HUES64 (cell line): ENCODE measurements at regions not wholly inside any gene's neighbourhood (a gene's known extent, or its start where the extent isn't known, plus 50 kb on each side); places are given as distances from the start of the nearest gene placed in this dataset.
A peak's percentile ranks its signal among the peaks of the same experiment; 100 is the strongest.
"Not testable (repeated sequence)": the region's sequence is repeated elsewhere in the genome, so short reads cannot be mapped to it uniquely, and the experiment has no call there.

ENCODE experiments used
- H3K27ac ChIP-seq: 2 replicates; pipeline ENCODE4 v1.7.0; 2013; ENCODE audit warnings: low read depth, low read length, inconsistent platforms
- H3K27me3 ChIP-seq: 2 replicates; pipeline ENCODE4 v1.6.1; 2013; ENCODE audit warnings: mild to moderate bottlenecking, low read length; ENCODE audit not compliant: insufficient read depth
- H3K36me3 ChIP-seq: 2 replicates; pipeline ENCODE4 v1.6.1; 2013; ENCODE audit warnings: mild to moderate bottlenecking, low read length; ENCODE audit not compliant: insufficient read depth
- H3K4me1 ChIP-seq: 2 replicates; pipeline ENCODE4 v1.6.1; 2013; ENCODE audit warnings: mild to moderate bottlenecking, low read length, moderate library complexity; ENCODE audit not compliant: insufficient read depth
- H3K4me3 ChIP-seq: 2 replicates; pipeline ENCODE4 v1.5.1; 2013; ENCODE audit warnings: mild to moderate bottlenecking, low read length, moderate library complexity
- H3K9ac ChIP-seq: 2 replicates; pipeline ENCODE4 v1.6.1; 2013; ENCODE audit warnings: mild to moderate bottlenecking, low read depth, low read length
- H3K9me3 ChIP-seq: 2 replicates; pipeline ENCODE4 v1.6.1; 2013; ENCODE audit warnings: low read depth, low read length; ENCODE audit not compliant: insufficient read depth
- WGBS: fragments of 150-250, 120-280 bp; methylation state at CpG from one replicate; pipeline ENCODE4 v1.1.7; 2013; ENCODE audit warnings: missing lambda C conversion rate; 5-methylcytosine and 5-hydroxymethylcytosine counted together

DNA sequence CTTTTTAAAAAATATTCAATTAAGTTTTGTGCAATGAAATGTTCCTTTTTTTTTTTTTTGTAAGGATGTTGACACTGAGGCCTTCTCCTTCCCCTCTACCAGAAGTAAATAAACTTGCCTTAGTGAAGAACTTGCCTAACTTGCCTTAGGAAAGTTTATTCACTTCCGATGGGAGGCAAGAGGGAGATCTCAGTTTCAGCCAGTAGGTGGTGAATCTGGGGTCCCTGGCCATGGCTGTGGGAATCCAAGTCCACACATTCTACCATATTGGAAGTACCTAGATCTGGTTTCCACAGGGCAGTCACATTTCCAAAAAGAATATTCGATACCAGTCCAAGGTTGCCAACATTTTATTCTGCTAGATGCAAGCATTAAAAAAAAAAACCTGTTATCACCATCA, 270.9 kb downstream of the CCSER2 start:
- Histone ChIP-seq H3K9ac (no peak overlapping the region), H3K4me1 (0 out of 2 replicates have a peak, but pooled peaks cover 1% of the 10 kb centered on the region), H3K27ac (no peak overlapping the region), H3K36me3 (no peaks in the 10 kb centered on the region), H3K4me3 (no peak overlapping the region), H3K27me3 (peaks cover 24% of the 10 kb centered on the region), H3K9me3 (no peaks in the 10 kb centered on the region; the same call in 1 of the 2 replicates)
- 90% methylated on average over 2 of the region's 2 CpGs for WGBS

DNA sequence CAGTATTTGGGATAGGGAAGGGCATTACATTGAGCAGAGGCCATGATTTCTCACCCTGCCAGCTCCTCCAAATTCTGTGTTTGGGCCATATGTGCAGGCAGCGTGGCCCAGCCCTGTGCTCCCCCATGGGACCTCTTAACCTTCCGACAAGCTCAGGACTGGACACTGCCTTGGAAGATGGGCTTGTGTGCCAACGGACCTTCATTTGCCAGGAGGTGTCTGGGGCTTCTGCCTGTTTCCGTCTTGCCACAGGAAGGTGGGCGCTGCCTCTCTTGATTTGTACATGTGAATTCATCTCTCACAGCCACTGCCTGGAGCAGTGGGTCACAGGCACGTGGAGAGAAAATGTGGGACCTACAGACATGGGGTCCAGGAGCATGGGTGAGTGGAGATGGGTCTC, 272.6 kb downstream of the CCSER2 start:
- Histone ChIP-seq H3K36me3 (no peaks in the 10 kb centered on the region), H3K4me1 (0 out of 2 replicates have a peak, but pooled peaks cover 5% of the 10 kb centered on the region), H3K27me3 (peaks cover 29% of the 10 kb centered on the region), H3K9ac (no peak overlapping the region), H3K4me3 (no peak overlapping the region), H3K27ac (no peak overlapping the region), H3K9me3 (no peaks in the 10 kb centered on the region; the same call in 1 of the 2 replicates)
- 88% methylated on average over 6 of the region's 6 CpGs for WGBS

GRCh38 chr10:84602543-84602942, 274.2 kb downstream of the CCSER2 start:
- Histone ChIP-seq H3K27me3 (peaks cover 29% of the 10 kb centered on the region), H3K4me3 (peak overlapping the region; percentile 48)
- 46% methylated on average over 14 of the region's 14 CpGs for WGBS
- H3K9me3 ChIP-seq, H3K36me3 ChIP-seq, H3K4me1 ChIP-seq, H3K27ac ChIP-seq, H3K9ac ChIP-seq: not testable (repeated sequence)

DNA sequence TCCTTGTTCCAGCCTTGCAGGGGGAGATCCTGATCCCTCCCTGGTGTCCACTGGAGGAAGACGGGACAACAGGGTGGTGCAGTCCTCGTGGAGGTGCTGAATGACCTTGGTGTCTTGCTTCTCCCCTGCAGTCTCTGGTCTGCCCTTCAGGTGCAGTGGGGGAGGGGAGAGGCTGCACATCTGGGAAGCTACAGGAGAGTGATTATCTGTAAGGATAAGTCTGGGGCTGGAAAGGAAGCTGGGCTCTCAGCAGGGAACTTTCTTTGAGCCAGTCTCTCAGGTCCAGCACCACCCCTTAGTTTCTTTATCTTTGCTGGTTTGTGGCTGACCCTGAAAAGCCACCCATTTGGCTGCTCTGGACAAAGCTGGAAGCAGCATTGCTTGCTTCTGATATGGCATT, 275.6 kb downstream of the CCSER2 start:
- 46% methylated on average over 2 of the region's 2 CpGs for WGBS

GRCh38 chr10:84605802-84606201, 277.4 kb downstream of the CCSER2 start:
- Histone ChIP-seq H3K27me3 (peaks cover 29% of the 10 kb centered on the region), H3K4me3 (no peak overlapping the region), H3K9me3 (no peaks in the 10 kb centered on the region), H3K4me1 (peaks cover 9% of the 10 kb centered on the region), H3K9ac (no peak overlapping the region), H3K27ac (no peak overlapping the region), H3K36me3 (no peaks in the 10 kb centered on the region)
- 83% methylated on average over 6 of the region's 6 CpGs for WGBS

More for the DNA sequence above, 275.6 kb downstream of the CCSER2 start:
- peaks cover 29% of the 10 kb centered on the region for H3K27me3 ChIP-seq
- H3K9ac ChIP-seq = no peak overlapping the region
- H3K27ac ChIP-seq = no peak overlapping the region
- H3K4me1 ChIP-seq = peaks cover 8% of the 10 kb centered on the region; the same call in 1 of the 2 replicates
- no peaks in the 10 kb centered on the region for H3K36me3 ChIP-seq
- no peak overlapping the region for H3K4me3 ChIP-seq
- no peaks in the 10 kb centered on the region for H3K9me3 ChIP-seq

GRCh38 chr10:84606428-84606827, 278.0 kb downstream of the CCSER2 start:
- Histone ChIP-seq H3K36me3 (no peaks in the 10 kb centered on the region), H3K4me3 (no peak overlapping the region), H3K9me3 (no peaks in the 10 kb centered on the region), H3K27ac (no peak overlapping the region), H3K27me3 (peaks cover 29% of the 10 kb centered on the region), H3K9ac (no peak overlapping the region), H3K4me1 (peaks cover 13% of the 10 kb centered on the region)
- WGBS = 74% methylated on average over 3 of the region's 3 CpGs

DNA sequence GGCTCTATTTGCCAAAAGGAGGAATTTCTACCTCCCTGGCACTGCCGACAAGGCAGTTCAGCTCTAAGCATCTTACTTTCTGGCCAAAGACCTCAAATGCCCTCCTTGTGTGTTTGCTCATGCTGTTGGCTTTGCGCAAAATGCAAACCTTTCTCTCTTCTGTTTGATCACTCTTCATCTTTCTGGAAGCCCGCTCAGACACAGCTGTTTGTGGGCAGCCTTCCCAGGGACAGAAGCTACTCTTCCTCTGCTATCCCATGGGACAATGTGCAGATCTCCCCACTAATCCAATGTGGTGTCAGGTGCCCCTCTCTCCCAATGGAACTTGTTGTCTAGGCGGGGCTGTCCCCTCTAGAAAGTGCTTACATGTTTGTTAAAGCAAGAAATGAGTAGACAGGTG, 278.7 kb downstream of the CCSER2 start:
- Histone ChIP-seq H3K9ac (no peak overlapping the region), H3K4me3 (no peak overlapping the region), H3K4me1 (peaks cover 13% of the 10 kb centered on the region), H3K27ac (no peak overlapping the region), H3K36me3 (no peaks in the 10 kb centered on the region), H3K9me3 (no peaks in the 10 kb centered on the region), H3K27me3 (peaks cover 25% of the 10 kb centered on the region)
- 93% methylated on average over 4 of the region's 4 CpGs for WGBS

GRCh38 chr10:84607523-84607922, 279.1 kb downstream of the CCSER2 start:
- H3K9me3 ChIP-seq = no peaks in the 10 kb centered on the region
- H3K4me1 ChIP-seq = peaks cover 13% of the 10 kb centered on the region
- peaks cover 20% of the 10 kb centered on the region for H3K27me3 ChIP-seq
- H3K27ac ChIP-seq = no peak overlapping the region
- no peak overlapping the region for H3K4me3 ChIP-seq
- WGBS = 39% methylated on average over 9 of the region's 9 CpGs
- no peaks in the 10 kb centered on the region for H3K36me3 ChIP-seq
- no peak overlapping the region for H3K9ac ChIP-seq

DNA sequence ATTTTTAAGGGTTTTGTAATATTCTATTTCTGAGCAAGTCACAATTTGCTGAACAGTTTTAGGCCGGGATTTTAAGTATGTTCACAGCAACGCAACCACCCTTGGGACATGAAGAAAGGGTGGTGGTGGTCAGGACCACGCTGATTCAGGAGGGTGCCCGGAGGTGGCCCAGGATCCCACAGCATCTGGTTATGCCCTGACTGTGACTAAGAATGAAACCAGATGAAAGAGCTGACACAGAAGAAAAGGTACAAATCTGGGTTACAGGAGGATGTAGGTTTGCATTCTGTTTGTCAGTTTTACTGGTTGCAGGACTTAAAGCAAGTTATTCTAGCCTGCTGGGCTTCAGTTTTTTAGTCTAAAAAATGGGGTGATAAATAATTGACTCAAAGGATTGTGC, 279.7 kb downstream of the CCSER2 start:
- Histone ChIP-seq H3K9me3 (no peaks in the 10 kb centered on the region), H3K4me1 (peaks cover 13% of the 10 kb centered on the region), H3K27ac (no peak overlapping the region), H3K27me3 (peaks cover 14% of the 10 kb centered on the region), H3K4me3 (no peak overlapping the region), H3K9ac (no peak overlapping the region), H3K36me3 (no peaks in the 10 kb centered on the region)
- 96% methylated on average over 4 of the region's 4 CpGs for WGBS

DNA sequence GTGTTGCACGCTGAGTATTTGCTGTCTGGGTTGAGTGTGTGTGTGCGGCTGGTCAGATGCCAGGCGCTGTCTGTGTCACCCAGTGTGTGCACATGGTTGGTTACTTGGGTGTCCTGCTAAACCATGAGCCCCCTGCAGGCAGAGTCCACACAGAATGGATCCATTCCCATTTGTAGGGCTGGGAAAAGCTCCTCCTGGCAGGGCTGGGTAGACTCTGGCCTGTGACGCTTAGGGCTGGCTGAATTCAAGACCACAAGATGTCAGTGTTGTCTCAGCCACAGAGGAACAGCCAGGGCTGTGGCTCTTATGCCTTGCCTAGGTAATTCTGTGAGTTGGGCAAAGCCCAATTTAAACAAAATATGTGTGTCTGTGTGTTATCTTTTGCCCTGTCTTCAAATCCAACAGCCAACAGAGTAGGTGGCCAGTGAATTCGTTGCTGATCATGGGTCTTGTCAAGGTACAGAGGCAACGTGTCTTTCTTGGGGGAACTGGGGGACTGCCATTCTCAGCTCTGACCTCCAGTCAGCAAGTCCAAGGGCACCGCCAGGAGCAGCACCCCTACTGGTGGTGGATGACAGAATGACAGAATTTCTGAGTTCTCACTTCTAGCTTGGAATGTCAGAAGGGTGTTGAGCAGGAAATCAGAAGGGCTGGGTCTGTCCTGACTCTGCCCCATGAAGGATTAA, 285.1 kb downstream of the CCSER2 start:
- H3K9ac ChIP-seq = no peak overlapping the region
- peaks cover 4% of the 10 kb centered on the region for H3K4me1 ChIP-seq
- 34% methylated on average over 7 of the region's 7 CpGs for WGBS
- H3K9me3 ChIP-seq = no peaks in the 10 kb centered on the region
- no peak overlapping the region for H3K27ac ChIP-seq
- H3K36me3 ChIP-seq = no peaks in the 10 kb centered on the region
- H3K27me3 ChIP-seq = no peaks in the 10 kb centered on the region
- no peak overlapping the region for H3K4me3 ChIP-seq

DNA sequence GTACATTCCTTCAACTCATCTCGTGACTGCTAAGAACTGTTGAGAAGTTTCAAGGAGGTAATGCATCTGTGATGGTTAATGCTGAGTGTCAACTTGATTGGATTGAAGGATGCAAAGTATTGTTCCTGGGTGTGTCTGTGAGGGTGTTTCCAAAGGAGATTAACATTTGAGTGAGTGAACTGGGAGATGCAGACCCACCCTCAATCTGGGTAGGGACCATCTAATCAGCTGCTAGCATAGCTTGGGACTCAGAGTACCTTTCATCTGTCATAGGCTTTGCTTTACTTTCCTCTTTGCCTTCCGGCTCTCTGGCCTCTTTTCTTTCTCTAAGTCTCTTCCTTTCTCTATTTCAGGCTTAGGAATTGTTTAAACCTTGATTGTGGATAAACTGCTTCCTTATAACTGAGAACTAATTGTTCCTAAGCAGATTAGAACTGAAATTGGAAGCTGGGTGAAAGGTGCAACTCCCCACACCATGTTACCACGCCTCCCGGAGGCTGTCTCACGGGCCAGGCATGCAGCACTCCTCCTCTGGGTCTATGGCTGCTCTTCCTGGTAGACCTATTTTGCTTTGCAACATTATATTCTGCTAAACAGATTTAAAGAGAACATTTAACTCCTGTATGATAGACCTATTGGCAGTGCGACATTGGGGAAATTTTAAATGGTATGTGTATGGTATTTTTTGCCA, 298.2 kb downstream of the CCSER2 start:
- H3K36me3 ChIP-seq = no peaks in the 10 kb centered on the region
- no peaks in the 10 kb centered on the region for H3K27me3 ChIP-seq
- no peaks in the 10 kb centered on the region for H3K4me1 ChIP-seq
- H3K27ac ChIP-seq = no peak overlapping the region
- 87% methylated on average over 5 of the region's 6 CpGs for WGBS
- no peak overlapping the region for H3K4me3 ChIP-seq
- H3K9me3 ChIP-seq = no peaks in the 10 kb centered on the region
- H3K9ac ChIP-seq = no peak overlapping the region
